Activated naive CD4-positive, alpha-beta T cell treated with anti-CD3 and anti-CD28 coated beads for 36 hours (primary cell): ENCODE measurements at regions not wholly inside any gene's neighbourhood (a gene's known extent, or its start where the extent isn't known, plus 50 kb on each side); places are given as distances from the start of the nearest gene placed in this dataset.

Source experiments
- CTCF ChIA-PET: fragments of 350-600 bp; sonication (Branson Sonifier 250); formaldehyde crosslinking; loops from one replicate; lab custom pipeline; 2021; ENCODE audit warnings: antibody characterized with exemption; lab: Charles Lee
- DNase-seq: peaks from one replicate; pipeline ENCODE4 v3.0.0-alpha.2; 2020
- H3K27ac Mint-ChIP-seq: one replicate; pipeline ENCODE4 v1.8.0; 2021; ENCODE audit warnings: mild to moderate bottlenecking, mixed read lengths
- H3K27me3 Mint-ChIP-seq: one replicate; pipeline ENCODE4 v1.8.0; 2021; ENCODE audit warnings: low read depth, mixed read lengths
- H3K36me3 Mint-ChIP-seq: one replicate; pipeline ENCODE4 v1.8.0; 2021; ENCODE audit warnings: low read depth, mixed read lengths
- H3K4me1 Mint-ChIP-seq: one replicate; pipeline ENCODE4 v1.8.0; 2021; ENCODE audit warnings: low read depth, mixed read lengths
- H3K4me3 Mint-ChIP-seq: one replicate; pipeline ENCODE4 v1.8.0; 2021; ENCODE audit warnings: mild to moderate bottlenecking, moderate library complexity, mixed read lengths
- H3K9me3 Mint-ChIP-seq: one replicate; pipeline ENCODE4 v1.8.0; 2021; ENCODE audit warnings: mixed read lengths
- intact Hi-C: fragments of 100-400 bp; cut with micrococcal nuclease; formaldehyde crosslinking; loops from one replicate; pipeline ENCODE4 v1.15.1; 2023

GRCh38 chr5:89213573-89213972 is 330.6 kb upstream of the MEF2C start:
- Mint-ChIP-seq H3K9me3 (peaks cover 2% of the 10 kb centered on the region), H3K36me3 (no peaks in the 10 kb centered on the region), H3K27ac (no peak overlapping the region), H3K4me3 (no peak overlapping the region), H3K27me3 (no peaks in the 10 kb centered on the region), H3K4me1 (no peaks in the 10 kb centered on the region)
- no peak for DNase-seq
- CTCF ChIA-PET: no interaction called here
- intact Hi-C loops: no loop called here

DNA sequence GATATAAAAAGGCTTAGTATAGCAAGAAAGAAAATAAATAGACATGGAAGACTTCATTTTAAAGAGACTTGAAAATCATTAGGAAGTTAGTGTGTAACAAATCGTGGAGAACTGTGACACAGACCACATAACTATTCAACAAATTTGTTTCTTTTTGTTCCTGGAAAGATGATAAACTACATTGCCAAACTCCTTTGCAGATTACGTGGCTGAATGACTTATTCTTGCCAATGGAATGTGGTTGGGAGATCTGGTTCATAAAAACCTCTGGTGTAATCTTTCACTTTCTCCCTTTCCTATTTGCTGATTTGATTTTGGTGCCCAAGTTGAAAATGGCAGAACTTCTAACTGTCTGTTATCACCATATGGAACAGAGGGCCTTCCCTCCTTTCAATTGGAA is 328.9 kb upstream of the MEF2C start:
- Mint-ChIP-seq H3K4me1 (no peaks in the 10 kb centered on the region), H3K9me3 (peaks cover 3% of the 10 kb centered on the region), H3K27me3 (no peaks in the 10 kb centered on the region), H3K27ac (no peak overlapping the region), H3K36me3 (no peaks in the 10 kb centered on the region), H3K4me3 (no peak overlapping the region)
- no peak for DNase-seq
- intact Hi-C loops: no loop called here
- CTCF ChIA-PET: no interaction called here

GRCh38 chr5:89208811-89209210 is 325.8 kb upstream of the MEF2C start:
- no peak for DNase-seq
- CTCF ChIA-PET: no interaction called here
- Mint-ChIP-seq H3K4me3 (no peak overlapping the region), H3K27me3 (no peaks in the 10 kb centered on the region), H3K27ac (no peak overlapping the region), H3K9me3 (peaks cover 3% of the 10 kb centered on the region), H3K36me3 (no peaks in the 10 kb centered on the region), H3K4me1 (no peaks in the 10 kb centered on the region)
- intact Hi-C loops: no loop called here

DNA sequence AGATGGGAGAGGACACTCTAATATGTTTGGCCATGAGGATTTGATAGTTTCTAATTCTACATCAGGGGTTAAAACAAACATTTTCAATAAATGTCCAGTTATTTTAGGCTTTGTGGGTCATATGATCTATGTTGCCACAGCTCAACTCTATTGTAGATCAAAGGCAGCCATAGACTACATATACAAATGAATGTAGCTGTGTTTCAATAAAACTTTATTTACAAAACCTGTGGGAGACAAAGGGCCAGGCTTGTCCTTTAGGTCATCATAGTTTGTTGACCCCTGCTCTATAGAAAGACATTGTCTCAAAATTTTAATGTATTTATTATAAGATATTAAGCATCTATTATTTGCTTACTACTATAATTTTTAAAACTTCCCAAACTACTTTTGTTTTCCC is 325.4 kb upstream of the MEF2C start:
- Mint-ChIP-seq H3K4me3 (no peak overlapping the region), H3K27me3 (no peaks in the 10 kb centered on the region), H3K4me1 (no peaks in the 10 kb centered on the region), H3K36me3 (no peaks in the 10 kb centered on the region), H3K27ac (no peak overlapping the region), H3K9me3 (peaks cover 3% of the 10 kb centered on the region)
- CTCF ChIA-PET: no interaction called here
- intact Hi-C loops: no loop called here
- DNase-seq: no peak

- CTCF ChIA-PET: no interaction called here
- Mint-ChIP-seq H3K36me3 (no peaks in the 10 kb centered on the region), H3K27me3 (no peaks in the 10 kb centered on the region), H3K4me1 (no peaks in the 10 kb centered on the region), H3K9me3 (peaks cover 8% of the 10 kb centered on the region), H3K27ac (no peak overlapping the region), H3K4me3 (no peak overlapping the region)
- intact Hi-C loops: no loop called here
- no peak for DNase-seq
These were observed 321.8 kb upstream of the MEF2C start for GRCh38 chr5:89204756-89205155.

- CTCF ChIA-PET: no interaction called here
- H3K4me3 Mint-ChIP-seq: no peak overlapping the region
- H3K4me1 Mint-ChIP-seq: no peaks in the 10 kb centered on the region
- H3K9me3 Mint-ChIP-seq: peaks cover 14% of the 10 kb centered on the region
- H3K27ac Mint-ChIP-seq: no peak overlapping the region
- no peaks in the 10 kb centered on the region for H3K36me3 Mint-ChIP-seq
- intact Hi-C loops: no loop called here
- no peak for DNase-seq
- no peaks in the 10 kb centered on the region for H3K27me3 Mint-ChIP-seq
These were observed 320.6 kb upstream of the MEF2C start for GRCh38 chr5:89203611-89204010.

GRCh38 chr5:89200899-89201298 is 317.9 kb upstream of the MEF2C start:
- H3K27ac Mint-ChIP-seq: no peak overlapping the region
- no peak overlapping the region for H3K4me3 Mint-ChIP-seq
- H3K4me1 Mint-ChIP-seq: no peaks in the 10 kb centered on the region
- no peaks in the 10 kb centered on the region for H3K36me3 Mint-ChIP-seq
- H3K9me3 Mint-ChIP-seq: peaks cover 21% of the 10 kb centered on the region
- H3K27me3 Mint-ChIP-seq: no peaks in the 10 kb centered on the region
- no peak for DNase-seq
- intact Hi-C loops: no loop called here
- CTCF ChIA-PET: no interaction called here

- H3K27me3 Mint-ChIP-seq: no peaks in the 10 kb centered on the region
- H3K4me3 Mint-ChIP-seq: no peak overlapping the region
- no peak overlapping the region for H3K27ac Mint-ChIP-seq
- intact Hi-C loops: no loop called here
- CTCF ChIA-PET: no interaction called here
- no peaks in the 10 kb centered on the region for H3K4me1 Mint-ChIP-seq
- peaks cover 21% of the 10 kb centered on the region for H3K9me3 Mint-ChIP-seq
- DNase-seq: no peak
- no peaks in the 10 kb centered on the region for H3K36me3 Mint-ChIP-seq
These were observed 316.3 kb upstream of the MEF2C start for GRCh38 chr5:89199306-89199705.

DNA sequence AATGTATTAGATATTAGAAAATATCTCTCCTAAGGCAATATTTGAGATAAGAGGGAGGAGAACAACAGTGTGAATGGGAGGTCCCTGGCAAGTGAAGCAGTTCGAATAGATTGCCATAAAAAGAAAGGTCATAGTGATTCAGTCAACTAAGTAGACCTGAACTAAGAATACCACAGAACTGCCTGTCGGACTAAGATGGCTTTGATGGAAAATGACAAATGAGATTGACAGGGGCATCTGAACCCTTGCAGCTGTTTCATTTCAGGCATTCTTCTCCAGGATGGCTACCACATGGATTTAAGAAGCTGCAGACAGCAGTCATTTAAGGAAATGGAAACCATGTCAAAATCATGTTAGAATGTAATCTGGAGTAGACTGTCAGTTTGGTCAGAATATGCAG is 308.4 kb upstream of the MEF2C start:
- no peak overlapping the region for H3K4me3 Mint-ChIP-seq
- intact Hi-C loops: no loop called here
- no peak overlapping the region for H3K27ac Mint-ChIP-seq
- no peak for DNase-seq
- H3K9me3 Mint-ChIP-seq: peaks cover 2% of the 10 kb centered on the region
- no peaks in the 10 kb centered on the region for H3K4me1 Mint-ChIP-seq
- CTCF ChIA-PET: interaction anchor here (0.6 kb wide), 1 partner anchor 467 kb away, joined by 3 read pairs; no protein-coding TSS in a partner anchor
- no peaks in the 10 kb centered on the region for H3K36me3 Mint-ChIP-seq
- H3K27me3 Mint-ChIP-seq: no peaks in the 10 kb centered on the region

DNA sequence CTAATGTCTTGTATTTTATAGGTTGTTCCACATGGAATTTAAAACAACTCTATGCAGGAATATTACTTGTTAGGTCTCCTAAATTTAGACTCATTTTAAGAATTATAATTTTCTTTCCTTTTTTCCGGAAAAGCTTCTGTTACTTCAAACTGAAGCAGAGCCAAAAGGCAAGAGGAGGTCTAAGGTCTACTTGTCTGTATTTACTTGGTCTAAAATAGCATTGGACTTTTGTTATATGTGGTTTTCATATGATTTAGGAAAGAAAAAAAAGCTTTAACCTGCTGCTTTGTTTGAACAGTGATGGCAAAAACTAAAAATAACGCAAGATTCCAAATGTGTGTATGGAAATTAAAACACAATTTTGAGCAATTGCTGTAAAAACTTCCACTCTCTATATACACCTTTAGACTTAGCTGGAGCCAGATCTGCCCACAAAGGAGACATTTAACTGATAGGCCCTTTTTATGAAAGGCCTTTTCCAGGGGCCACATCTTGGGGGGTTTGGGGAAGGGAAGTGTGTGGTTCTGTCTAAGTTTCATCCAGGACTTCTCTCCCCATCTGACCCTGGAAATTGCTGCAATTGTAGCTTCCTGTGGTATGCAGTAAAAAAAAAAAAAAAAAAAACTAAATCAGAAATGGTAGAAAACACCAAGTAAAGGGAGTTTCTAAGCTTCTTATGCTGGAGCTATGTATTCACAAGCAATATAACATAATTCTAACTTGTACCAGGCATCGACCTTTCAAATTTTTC is 307.7 kb upstream of the MEF2C start:
- H3K4me3 Mint-ChIP-seq: no peak overlapping the region
- intact Hi-C loops: no loop called here
- no peak overlapping the region for H3K27ac Mint-ChIP-seq
- no peak for DNase-seq
- CTCF ChIA-PET: interaction anchor here (0.6 kb wide), 1 partner anchor 466 kb away, joined by 3 read pairs; no protein-coding TSS in a partner anchor
- H3K9me3 Mint-ChIP-seq: peaks cover 2% of the 10 kb centered on the region
- no peaks in the 10 kb centered on the region for H3K27me3 Mint-ChIP-seq
- no peaks in the 10 kb centered on the region for H3K36me3 Mint-ChIP-seq
- no peaks in the 10 kb centered on the region for H3K4me1 Mint-ChIP-seq

GRCh38 chr5:89187883-89188465 is 305.0 kb upstream of the MEF2C start:
- H3K4me1 Mint-ChIP-seq: no peaks in the 10 kb centered on the region
- CTCF ChIA-PET: no interaction called here

GRCh38 chr5:89187268-89187667 is 304.3 kb upstream of the MEF2C start:
- Mint-ChIP-seq H3K27ac (no peak overlapping the region), H3K36me3 (no peaks in the 10 kb centered on the region), H3K27me3 (no peaks in the 10 kb centered on the region), H3K9me3 (no peaks in the 10 kb centered on the region), H3K4me1 (no peaks in the 10 kb centered on the region), H3K4me3 (no peak overlapping the region)
- intact Hi-C loops: no loop called here
- no peak for DNase-seq
- CTCF ChIA-PET: interaction anchor here (0.6 kb wide), 1 partner anchor 1675 kb away, joined by 3 read pairs; no protein-coding TSS in a partner anchor

More at GRCh38 chr5:89187883-89188465, 305.0 kb upstream of the MEF2C start:
- H3K9me3 Mint-ChIP-seq: no peaks in the 10 kb centered on the region
- H3K27ac Mint-ChIP-seq: no peak overlapping the region
- H3K27me3 Mint-ChIP-seq: no peaks in the 10 kb centered on the region
- intact Hi-C loops: no loop called here
- H3K36me3 Mint-ChIP-seq: no peaks in the 10 kb centered on the region
- H3K4me3 Mint-ChIP-seq: no peak overlapping the region
- DNase-seq: no peak

GRCh38 chr5:89181546-89181945 is 298.6 kb upstream of the MEF2C start:
- Mint-ChIP-seq H3K4me1 (no peaks in the 10 kb centered on the region), H3K9me3 (no peaks in the 10 kb centered on the region), H3K36me3 (no peaks in the 10 kb centered on the region), H3K4me3 (no peak overlapping the region), H3K27ac (no peak overlapping the region), H3K27me3 (no peaks in the 10 kb centered on the region)
- intact Hi-C loops: no loop called here
- CTCF ChIA-PET: interaction anchor here (0.7 kb wide), 1 partner anchor 11 kb away, joined by 4 read pairs; no protein-coding TSS in a partner anchor
- DNase-seq: no peak
